SU-DHL-6 (cell line): ENCODE measurements at regions not wholly inside any gene's neighbourhood (a gene's known extent, or its start where the extent isn't known, plus 50 kb on each side); places are given as distances from the start of the nearest gene placed in this dataset.

ENCODE experiments used
- H2AFZ ChIP-seq: fragments of 200-600 bp; sonication (generic); 2 replicates; pipeline ENCODE4 v1.6.1; 2014; ENCODE audit warnings: low read depth, mild to moderate bottlenecking, moderate library complexity, mixed read lengths, antibody characterized with exemption, low read length; ENCODE audit not compliant: severe bottlenecking
- H3F3A ChIP-seq: fragments of 200-600 bp; shearing (Covaris generic); 2 replicates; pipeline ENCODE4 v1.6.0; 2016; ENCODE audit warnings: antibody characterized with exemption, mild to moderate bottlenecking; ENCODE audit not compliant: insufficient read depth
- H3K27ac ChIP-seq: fragments of 200-600 bp; sonication (generic); 2 replicates; pipeline ENCODE4 v1.5.1; 2016; ENCODE audit warnings: low read depth, mild to moderate bottlenecking, low read length, moderate library complexity, mixed read lengths
- H3K27me3 ChIP-seq: fragments of 200-600 bp; sonication (generic), shearing (Covaris generic); 2 replicates; pipeline ENCODE4 v1.6.0; 2014; ENCODE audit warnings: mild to moderate bottlenecking, low read length
- H3K36me3 ChIP-seq: fragments of 200-600 bp; sonication (generic); 2 replicates; pipeline ENCODE4 v1.6.1; 2014; ENCODE audit warnings: mild to moderate bottlenecking, low read length, mixed read lengths
- H3K4me2 ChIP-seq: fragments of 300-600, 200-600 bp; shearing (Covaris generic), sonication (generic); 2 replicates; pipeline ENCODE4 v1.6.0; 2014; ENCODE audit warnings: low read length, low read depth, mild to moderate bottlenecking; ENCODE audit not compliant: poor library complexity, severe bottlenecking
- H3K4me3 ChIP-seq: fragments of 200-600 bp; sonication (generic); 2 replicates; pipeline ENCODE4 v1.5.1; 2014; ENCODE audit warnings: antibody characterized with exemption, low read length, mild to moderate bottlenecking, mixed read lengths; ENCODE audit not compliant: insufficient read depth, poor library complexity, severe bottlenecking
- H3K79me2 ChIP-seq: fragments of 200-600 bp; sonication (generic); 2 replicates; pipeline ENCODE4 v1.6.1; 2014; ENCODE audit warnings: mild to moderate bottlenecking, low read length, moderate library complexity; ENCODE audit not compliant: insufficient read depth
- H3K9ac ChIP-seq: fragments of 200-600 bp; sonication (generic); 2 replicates; pipeline ENCODE4 v1.7.0; 2014; ENCODE audit warnings: mild to moderate bottlenecking, low read length
- H3K9me2 ChIP-seq: fragments of 200-600 bp; sonication (generic); replicated peaks from 2 replicates; pipeline ENCODE4 v1.6.1; 2014; ENCODE audit warnings: low read length; ENCODE audit not compliant: insufficient read depth
- H3K9me3 ChIP-seq: fragments of 200-600 bp; sonication (generic); 2 replicates; pipeline ENCODE4 v1.6.1; 2014; ENCODE audit warnings: low read length, mixed read lengths; ENCODE audit not compliant: insufficient read depth
- H4K20me1 ChIP-seq: fragments of 200-600 bp; sonication (generic); 2 replicates; pipeline ENCODE4 v1.6.1; 2014; ENCODE audit warnings: low read depth, mild to moderate bottlenecking, antibody characterized with exemption, low read length, moderate library complexity, mixed read lengths
- EZH2phosphoT487 ChIP-seq: fragments of 200-600 bp; sonication (generic), shearing (Covaris generic); conservative IDR thresholded peaks from 2 replicates; pipeline ENCODE4 v1.6.1; 2018; ENCODE audit warnings: mild to moderate bottlenecking, antibody characterized with exemption, low read length, moderate library complexity, mixed read lengths
- TF ChIP-seq, protein P1 (sequence below): fragments of 200-600 bp; sonication (generic); IDR thresholded peaks from one replicate; pipeline ENCODE4 v1.5.1; 2017; ENCODE audit warnings: antibody characterized with exemption, mild to moderate bottlenecking, low read length, moderate library complexity; ENCODE audit not compliant: insufficient read depth, poor library complexity, severe bottlenecking

DNA sequence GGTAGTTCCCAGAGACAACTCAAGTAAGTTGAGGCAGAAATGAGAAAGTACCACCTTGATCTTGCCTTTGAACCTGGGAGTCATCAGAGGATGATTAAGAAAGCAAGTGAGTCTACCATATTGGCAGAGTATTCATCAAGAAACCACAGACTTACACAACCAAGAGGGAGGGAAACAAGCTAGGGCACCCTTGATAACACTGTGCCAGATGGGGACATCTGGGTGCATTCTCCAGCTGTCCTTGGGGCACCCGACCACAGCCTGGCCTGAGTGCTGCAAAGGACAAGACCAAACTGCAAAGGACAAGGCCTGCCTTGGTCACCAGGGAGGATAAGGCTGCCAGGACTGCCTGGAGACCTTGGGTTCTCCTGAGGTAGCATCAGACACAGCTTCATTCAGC lies 553.6 kb downstream of the EPHB1 start:
- Histone ChIP-seq H3K9me2 (no peaks in the 10 kb centered on the region), H3K79me2 (no peaks in the 10 kb centered on the region), H2AFZ (no peak overlapping the region), H3K9me3 (no peaks in the 10 kb centered on the region), H3K4me3 (no peak overlapping the region), H4K20me1 (no peaks in the 10 kb centered on the region), H3K4me2 (no peak overlapping the region), H3K27me3 (no peaks in the 10 kb centered on the region), H3F3A (no peaks in the 10 kb centered on the region), H3K27ac (no peak overlapping the region), H3K36me3 (no peaks in the 10 kb centered on the region), H3K9ac (no peak overlapping the region)
- TF ChIP-seq EZH2phosphoT487: no peak
- TF ChIP-seq, protein P1, sequence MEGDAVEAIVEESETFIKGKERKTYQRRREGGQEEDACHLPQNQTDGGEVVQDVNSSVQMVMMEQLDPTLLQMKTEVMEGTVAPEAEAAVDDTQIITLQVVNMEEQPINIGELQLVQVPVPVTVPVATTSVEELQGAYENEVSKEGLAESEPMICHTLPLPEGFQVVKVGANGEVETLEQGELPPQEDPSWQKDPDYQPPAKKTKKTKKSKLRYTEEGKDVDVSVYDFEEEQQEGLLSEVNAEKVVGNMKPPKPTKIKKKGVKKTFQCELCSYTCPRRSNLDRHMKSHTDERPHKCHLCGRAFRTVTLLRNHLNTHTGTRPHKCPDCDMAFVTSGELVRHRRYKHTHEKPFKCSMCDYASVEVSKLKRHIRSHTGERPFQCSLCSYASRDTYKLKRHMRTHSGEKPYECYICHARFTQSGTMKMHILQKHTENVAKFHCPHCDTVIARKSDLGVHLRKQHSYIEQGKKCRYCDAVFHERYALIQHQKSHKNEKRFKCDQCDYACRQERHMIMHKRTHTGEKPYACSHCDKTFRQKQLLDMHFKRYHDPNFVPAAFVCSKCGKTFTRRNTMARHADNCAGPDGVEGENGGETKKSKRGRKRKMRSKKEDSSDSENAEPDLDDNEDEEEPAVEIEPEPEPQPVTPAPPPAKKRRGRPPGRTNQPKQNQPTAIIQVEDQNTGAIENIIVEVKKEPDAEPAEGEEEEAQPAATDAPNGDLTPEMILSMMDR: no peak

DNA sequence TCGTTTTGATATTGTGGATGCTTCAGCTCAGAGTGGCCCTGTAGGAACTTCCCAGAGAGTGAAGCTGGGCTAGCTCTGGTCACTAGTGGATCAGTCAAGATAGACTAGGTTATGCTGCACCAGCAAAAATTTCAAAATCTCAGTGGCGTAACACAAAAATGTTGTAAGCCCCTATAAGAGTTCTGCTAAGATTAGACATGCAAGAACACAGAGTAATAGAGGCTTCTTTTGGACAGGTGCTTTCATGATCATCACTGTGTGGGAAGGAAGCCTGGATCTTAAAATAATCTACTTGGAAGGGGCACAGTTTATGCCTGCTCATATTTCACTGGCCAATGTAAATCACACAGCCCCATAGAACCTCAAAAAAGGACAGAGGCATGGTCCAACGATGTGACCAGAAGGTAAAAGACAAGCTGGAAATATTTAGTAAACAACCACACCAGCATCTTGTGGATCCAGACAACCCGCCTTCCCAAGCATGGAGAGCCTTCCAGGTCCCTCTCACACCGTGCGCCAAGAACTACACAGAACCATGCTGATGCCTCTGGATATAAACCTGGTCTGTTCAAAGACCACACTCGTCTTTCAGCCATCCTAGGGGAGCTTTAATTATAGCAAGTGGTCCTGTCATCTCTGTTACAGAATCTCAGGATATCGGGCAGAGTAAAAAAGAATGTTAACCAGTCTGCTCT lies 554.3 kb downstream of the EPHB1 start:
- H3K36me3 ChIP-seq: no peaks in the 10 kb centered on the region
- no peak overlapping the region for H3K9ac ChIP-seq
- no peaks in the 10 kb centered on the region for H3K9me2 ChIP-seq
- no peak overlapping the region for H3K4me3 ChIP-seq
- H3K27ac ChIP-seq: no peak overlapping the region
- H3K27me3 ChIP-seq: no peaks in the 10 kb centered on the region
- H3F3A ChIP-seq: no peaks in the 10 kb centered on the region
- H4K20me1 ChIP-seq: no peaks in the 10 kb centered on the region
- no peak overlapping the region for H3K4me2 ChIP-seq
- H3K79me2 ChIP-seq: no peaks in the 10 kb centered on the region
- H2AFZ ChIP-seq: no peak overlapping the region
- no peaks in the 10 kb centered on the region for H3K9me3 ChIP-seq
- TF ChIP-seq EZH2phosphoT487: no peak
- TF ChIP-seq, protein P1: no peak

DNA sequence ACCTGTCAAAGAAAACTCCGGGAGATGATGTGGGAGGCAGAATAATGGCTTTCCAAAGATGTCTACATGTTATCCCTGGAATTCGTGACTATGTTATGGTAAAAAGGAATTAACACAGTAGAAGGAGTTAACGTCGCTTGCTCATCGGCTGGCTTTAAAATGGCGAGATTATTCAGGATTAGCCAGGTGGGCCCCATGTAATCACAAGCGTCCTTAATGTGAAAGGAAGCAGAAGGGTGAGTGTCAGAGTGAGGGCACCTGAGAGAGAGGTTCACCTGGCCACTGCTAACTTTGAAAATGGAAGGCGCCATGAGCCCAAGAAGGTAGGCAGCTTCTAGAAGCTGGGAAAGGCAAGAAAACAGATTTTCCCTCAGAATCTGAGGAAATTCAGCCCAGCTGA lies 557.2 kb downstream of the EPHB1 start:
- TF ChIP-seq, protein P1: no peak
- no peak for TF ChIP-seq EZH2phosphoT487

More for the DNA sequence above, 557.2 kb downstream of the EPHB1 start:
- Histone ChIP-seq H3K9me2 (no peaks in the 10 kb centered on the region), H3K27me3 (no peaks in the 10 kb centered on the region), H3K9ac (no peak overlapping the region), H3F3A (no peaks in the 10 kb centered on the region), H3K27ac (no peak overlapping the region), H3K4me2 (no peak overlapping the region), H3K9me3 (peaks cover 3% of the 10 kb centered on the region; the same call in 1 of the 2 replicates), H3K36me3 (no peaks in the 10 kb centered on the region), H3K79me2 (no peaks in the 10 kb centered on the region), H3K4me3 (no peak overlapping the region), H2AFZ (no peak overlapping the region), H4K20me1 (no peaks in the 10 kb centered on the region)
